Activated CD4-positive, alpha-beta T cell treated with anti-CD3 and anti-CD28 coated beads for 36 hours (primary cell): ENCODE measurements at regions not wholly inside any gene's neighbourhood (a gene's known extent, or its start where the extent isn't known, plus 50 kb on each side); places are given as distances from the start of the nearest gene placed in this dataset.

Experiments
- ATAC-seq: fragments of 200-7000 bp; cut with Tn5 transposase; one replicate; pipeline ENCODE4 v1.10.0; 2021; ENCODE audit warnings: mild to moderate bottlenecking, moderate library complexity
- CTCF ChIA-PET: fragments of 350-600 bp; sonication (Branson Sonifier 250); formaldehyde crosslinking; loops from one replicate; lab custom pipeline; 2021; ENCODE audit warnings: antibody characterized with exemption; lab: Charles Lee
- POLR2A ChIA-PET: fragments of 350-600 bp; sonication (Branson Sonifier 250); formaldehyde crosslinking; loops from one replicate; lab custom pipeline; 2021; ENCODE audit warnings: antibody characterized with exemption, inconsistent platforms; lab: Charles Lee
- DNase-seq: peaks from one replicate; pipeline ENCODE4 v3.0.0-alpha.2; 2020
- H3K27ac Mint-ChIP-seq: one replicate; pipeline ENCODE4 v1.8.0; 2021; ENCODE audit warnings: mixed read lengths
- H3K27me3 Mint-ChIP-seq: one replicate; pipeline ENCODE4 v1.8.0; 2021; ENCODE audit warnings: mixed read lengths
- H3K36me3 Mint-ChIP-seq: one replicate; pipeline ENCODE4 v1.8.0; 2021; ENCODE audit warnings: low read depth, mixed read lengths
- H3K4me1 Mint-ChIP-seq: one replicate; pipeline ENCODE4 v1.8.0; 2021; ENCODE audit warnings: mixed read lengths
- H3K4me3 Mint-ChIP-seq: one replicate; pipeline ENCODE4 v1.8.0; 2021; ENCODE audit warnings: mild to moderate bottlenecking, moderate library complexity, mixed read lengths
- H3K9me3 Mint-ChIP-seq: one replicate; pipeline ENCODE4 v1.8.0; 2021; ENCODE audit warnings: low read depth, mixed read lengths
- intact Hi-C, 2 experiments: fragments of 100-400 bp; cut with DNase I in 1 of 2; cut with micrococcal nuclease in 1 of 2; formaldehyde crosslinking; loops; one replicate each; pipeline versions ENCODE4 v1.14.2 to v1.15.1; 2022 to 2024; cut with DNase I, micrococcal nuclease

DNA sequence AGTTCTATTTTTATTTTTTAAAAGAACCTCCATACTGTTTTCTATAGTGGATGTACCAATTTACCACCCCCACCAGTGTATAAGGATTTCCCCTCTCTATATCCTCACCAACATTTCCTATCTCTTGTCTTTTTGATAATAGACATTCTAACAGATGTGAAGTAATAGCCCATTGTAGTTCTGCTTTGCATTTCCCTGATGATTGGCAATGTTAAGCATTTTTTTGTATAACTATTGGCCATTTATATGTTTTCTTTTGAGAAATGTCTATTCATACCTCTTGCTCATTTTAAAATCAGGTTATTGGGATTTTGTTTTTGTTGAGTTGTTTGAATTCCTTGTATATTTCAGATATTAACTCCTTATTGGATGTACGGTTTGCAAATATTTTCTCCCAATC, 251.1 kb upstream of the HTR2C start:
- intact Hi-C loops: no loop called here
- H3K4me1 Mint-ChIP-seq: no peaks in the 10 kb centered on the region
- ChIA-PET CTCF (no interaction called here), POLR2A (no interaction called here)
- no peaks in the 10 kb centered on the region for H3K27me3 Mint-ChIP-seq
- no peaks in the 10 kb centered on the region for H3K9me3 Mint-ChIP-seq
- no peak overlapping the region for H3K4me3 Mint-ChIP-seq
- H3K36me3 Mint-ChIP-seq: no peaks in the 10 kb centered on the region
- DNase-seq (no peak), ATAC-seq (no peak)
- no peak overlapping the region for H3K27ac Mint-ChIP-seq

DNA sequence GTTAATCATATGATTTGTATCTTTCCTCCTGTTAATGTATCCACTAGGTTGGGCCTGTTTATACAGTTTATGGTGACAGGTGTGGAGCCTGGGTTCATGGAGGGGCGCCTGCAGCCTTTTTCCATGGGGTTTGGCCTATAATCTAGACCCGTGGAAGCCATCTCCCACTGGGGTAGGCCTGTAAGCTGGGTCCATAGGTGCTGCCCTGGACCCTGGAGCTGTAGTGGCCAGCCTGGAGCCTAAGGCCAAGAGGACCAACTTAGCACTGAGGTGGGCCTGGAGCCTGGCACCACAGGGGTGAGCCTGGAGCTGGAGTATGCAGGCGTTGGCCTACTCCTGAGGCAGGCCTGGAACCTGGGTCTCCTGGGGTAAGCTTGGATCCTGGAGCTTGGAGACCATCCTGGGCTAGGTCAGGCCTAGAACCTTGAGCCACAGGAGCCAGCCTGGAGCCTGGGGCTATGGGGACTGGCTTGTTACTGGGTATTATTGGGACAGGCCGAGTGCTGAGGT, 249.4 kb upstream of the HTR2C start:
- H3K36me3 Mint-ChIP-seq: no peaks in the 10 kb centered on the region
- ChIA-PET CTCF (no interaction called here), POLR2A (no interaction called here)
- H3K27me3 Mint-ChIP-seq: no peaks in the 10 kb centered on the region
- intact Hi-C loops: no loop called here
- H3K9me3 Mint-ChIP-seq: no peaks in the 10 kb centered on the region
- no peak overlapping the region for H3K4me3 Mint-ChIP-seq
- H3K27ac Mint-ChIP-seq: no peak overlapping the region
- H3K4me1 Mint-ChIP-seq: no peaks in the 10 kb centered on the region
- ATAC-seq (no peak), DNase-seq (peak; percentile 1)

DNA sequence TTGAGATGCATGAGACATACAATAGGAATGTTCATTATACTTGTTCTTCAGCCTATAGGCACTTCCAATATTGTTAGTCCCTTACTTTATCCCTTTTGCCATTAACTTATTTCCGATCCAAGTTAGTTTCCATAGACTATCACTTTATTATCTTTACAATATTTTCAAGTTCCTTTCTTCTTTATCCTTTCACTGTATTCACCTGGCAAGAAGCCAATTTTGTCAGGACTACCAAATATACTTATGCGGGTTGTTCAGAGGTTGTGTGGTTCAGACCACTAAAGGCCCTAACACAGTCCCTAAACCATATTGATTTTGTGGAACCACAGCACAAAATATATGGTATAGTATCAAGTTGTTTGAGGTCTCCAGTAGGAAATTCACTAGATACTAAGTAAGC, 245.0 kb upstream of the HTR2C start:
- POLR2A ChIA-PET: no interaction called here

DNA sequence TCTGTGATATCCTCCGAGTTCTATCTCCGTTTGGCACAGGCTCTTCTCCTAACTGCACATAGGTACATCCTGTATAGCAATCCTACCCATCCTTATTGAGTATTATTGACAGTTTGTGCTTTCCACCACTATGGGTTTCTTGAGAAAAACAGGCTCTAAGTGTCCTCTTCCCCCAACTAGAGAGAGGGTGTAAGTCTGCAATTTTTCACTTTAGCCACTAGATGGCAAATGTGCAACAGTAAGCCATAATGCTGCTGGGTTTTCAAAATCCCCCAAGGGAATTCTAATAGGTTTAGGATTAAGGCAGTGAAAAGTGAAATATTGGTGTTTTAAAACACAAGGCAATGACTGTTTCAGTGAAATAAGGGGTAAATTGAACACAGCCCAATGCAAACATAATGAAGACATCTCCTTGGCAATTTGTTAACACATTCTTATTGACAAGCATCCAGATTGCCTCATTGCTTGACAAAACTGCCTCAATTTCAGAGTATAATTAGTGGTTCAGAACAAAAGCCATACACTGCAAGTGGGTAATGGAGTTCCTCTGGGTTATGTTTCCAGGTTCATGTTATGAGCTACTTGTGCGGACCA, 239.0 kb upstream of the HTR2C start:
- H3K9me3 Mint-ChIP-seq: no peaks in the 10 kb centered on the region
- no peaks in the 10 kb centered on the region for H3K4me1 Mint-ChIP-seq
- no peak overlapping the region for H3K27ac Mint-ChIP-seq
- H3K4me3 Mint-ChIP-seq: no peak overlapping the region
- H3K27me3 Mint-ChIP-seq: no peaks in the 10 kb centered on the region
- H3K36me3 Mint-ChIP-seq: no peaks in the 10 kb centered on the region
- ATAC-seq (no peak), DNase-seq (no peak)
- CTCF ChIA-PET: no interaction called here
- intact Hi-C loops: no loop called here
- POLR2A ChIA-PET: no interaction called here

More for the DNA sequence above, 245.0 kb upstream of the HTR2C start:
- no peak overlapping the region for H3K4me3 Mint-ChIP-seq
- no peak for ATAC-seq
- DNase-seq: no peak
- no peaks in the 10 kb centered on the region for H3K4me1 Mint-ChIP-seq
- intact Hi-C loops: no loop called here
- no peaks in the 10 kb centered on the region for H3K36me3 Mint-ChIP-seq
- CTCF ChIA-PET: no interaction called here
- H3K27me3 Mint-ChIP-seq: no peaks in the 10 kb centered on the region
- H3K9me3 Mint-ChIP-seq: no peaks in the 10 kb centered on the region
- no peak overlapping the region for H3K27ac Mint-ChIP-seq

DNA sequence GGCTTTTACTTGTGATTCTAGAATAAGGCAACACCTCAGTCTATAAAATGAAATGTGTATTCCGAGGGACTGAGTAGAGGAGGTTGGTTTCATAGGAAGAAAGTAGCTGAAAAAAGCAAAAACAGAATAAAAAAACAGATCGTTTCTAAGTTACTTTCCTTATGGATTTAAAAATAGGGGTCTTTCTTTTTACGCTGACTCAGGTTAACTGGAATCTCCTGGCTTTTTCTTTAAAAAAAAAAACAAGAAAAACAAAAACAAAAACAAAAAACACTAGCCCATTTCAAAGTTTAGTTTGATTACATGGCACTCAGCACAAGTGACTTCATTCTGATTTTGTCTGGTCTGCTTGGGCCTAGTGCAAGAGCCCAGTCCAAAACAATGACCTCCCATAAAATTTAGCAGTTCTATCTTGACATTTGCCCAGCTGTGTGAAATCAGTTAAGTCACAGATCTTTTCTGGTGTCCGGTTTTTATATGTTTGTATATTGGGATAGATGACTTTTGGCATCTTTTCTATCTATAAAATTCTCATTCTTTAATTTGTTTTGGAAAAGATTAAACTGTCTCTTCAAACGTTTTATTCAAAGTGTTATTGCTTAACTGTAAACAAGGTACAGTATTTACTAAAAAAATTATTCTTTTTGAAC, 222.7 kb upstream of the HTR2C start:
- Mint-ChIP-seq H3K4me1 (no peaks in the 10 kb centered on the region), H3K9me3 (peaks cover 5% of the 10 kb centered on the region), H3K4me3 (no peak overlapping the region), H3K27me3 (no peaks in the 10 kb centered on the region), H3K36me3 (no peaks in the 10 kb centered on the region), H3K27ac (no peak overlapping the region)
- CTCF ChIA-PET: no interaction called here
- POLR2A ChIA-PET: no interaction called here
- intact Hi-C loops: no loop called here
- DNase-seq (no peak), ATAC-seq (no peak)

DNA sequence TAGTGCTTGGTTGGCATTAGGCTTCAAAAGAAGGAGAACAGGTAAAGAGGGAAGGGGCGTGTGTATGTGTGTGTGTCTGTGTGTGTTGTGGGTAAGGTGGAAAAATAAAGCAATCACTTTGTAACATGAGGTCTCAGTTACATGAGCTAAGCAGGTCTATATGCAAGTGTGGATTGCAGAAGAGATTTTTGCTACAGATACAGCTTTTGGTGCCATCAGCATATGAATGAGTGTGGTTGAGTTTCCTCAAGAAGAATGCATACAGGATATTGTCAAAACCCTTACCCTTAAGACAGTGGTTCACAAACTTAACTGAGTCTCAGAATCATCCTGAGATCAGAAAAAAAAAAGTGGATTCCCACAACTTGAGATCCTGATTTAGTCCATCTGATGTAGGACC, 220.5 kb upstream of the HTR2C start:
- intact Hi-C loops: no loop called here
- Mint-ChIP-seq H3K27me3 (no peaks in the 10 kb centered on the region), H3K4me1 (no peaks in the 10 kb centered on the region), H3K27ac (no peak overlapping the region), H3K9me3 (peaks cover 5% of the 10 kb centered on the region), H3K36me3 (no peaks in the 10 kb centered on the region), H3K4me3 (no peak overlapping the region)
- ATAC-seq (no peak), DNase-seq (no peak)
- ChIA-PET POLR2A (no interaction called here), CTCF (no interaction called here)

DNA sequence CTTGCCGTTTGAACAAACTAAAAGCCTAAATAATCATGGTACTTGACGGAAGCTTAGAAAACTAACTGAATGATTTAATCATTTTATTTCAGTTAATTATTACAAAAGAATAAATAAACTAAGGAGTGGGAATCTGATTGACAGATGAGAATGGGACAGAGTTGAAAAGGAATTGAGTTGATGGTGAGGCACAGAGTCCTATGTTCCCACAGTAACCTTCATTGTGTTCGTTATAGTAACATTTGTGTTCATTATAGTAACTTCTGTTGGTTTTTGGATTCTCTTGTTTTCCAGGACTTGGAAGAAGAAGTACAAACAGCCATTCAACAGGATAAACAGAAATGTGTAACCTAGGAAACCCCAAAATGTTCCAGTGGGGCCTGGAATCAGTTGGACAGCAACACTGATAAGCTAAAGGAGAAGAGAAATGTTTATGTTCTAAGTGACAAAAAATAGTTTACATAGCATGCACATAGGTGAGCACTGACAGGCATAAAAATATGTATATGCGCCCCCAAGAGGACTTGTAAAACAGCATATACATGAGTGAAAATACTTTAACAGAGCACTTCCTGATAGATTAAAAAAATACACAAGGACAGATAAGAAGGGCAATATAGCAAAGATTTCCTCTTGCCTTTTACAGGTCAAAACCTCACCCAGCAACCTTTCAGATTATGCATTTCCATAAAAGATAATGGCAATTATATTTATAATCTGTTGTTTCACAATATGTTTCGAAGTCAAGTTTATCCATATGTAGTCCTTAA, 218.6 kb upstream of the HTR2C start:
- H3K9me3 Mint-ChIP-seq: peaks cover 5% of the 10 kb centered on the region

DNA sequence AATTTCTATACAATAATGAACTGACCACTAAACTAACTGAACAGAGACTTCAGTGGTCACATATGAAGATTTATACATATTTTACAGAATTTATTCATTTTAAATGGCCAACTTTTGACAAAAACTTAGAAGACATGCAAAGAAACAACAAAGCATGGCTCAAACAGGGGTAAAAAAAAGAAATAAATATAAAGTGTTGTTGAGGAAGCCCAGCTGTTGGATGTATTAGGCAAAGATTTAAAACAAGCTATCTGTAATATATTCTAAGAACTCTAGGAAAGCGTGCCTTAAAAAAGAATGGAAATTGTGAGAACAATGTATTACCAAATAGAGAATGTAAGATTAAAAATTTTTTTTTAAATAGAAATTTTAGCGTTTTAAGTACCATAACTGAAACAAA, 210.9 kb upstream of the HTR2C start:
- CTCF ChIA-PET: no interaction called here
- ATAC-seq: no peak
- DNase-seq: no peak
- intact Hi-C loops: no loop called here
- H3K9me3 Mint-ChIP-seq: no peaks in the 10 kb centered on the region
- no peak overlapping the region for H3K4me3 Mint-ChIP-seq
- POLR2A ChIA-PET: no interaction called here
- no peaks in the 10 kb centered on the region for H3K36me3 Mint-ChIP-seq
- no peaks in the 10 kb centered on the region for H3K4me1 Mint-ChIP-seq
- H3K27ac Mint-ChIP-seq: no peak overlapping the region
- H3K27me3 Mint-ChIP-seq: no peaks in the 10 kb centered on the region

More for the DNA sequence above, 218.6 kb upstream of the HTR2C start:
- Mint-ChIP-seq H3K27ac (no peak overlapping the region), H3K4me1 (no peaks in the 10 kb centered on the region), H3K4me3 (no peak overlapping the region), H3K36me3 (no peaks in the 10 kb centered on the region), H3K27me3 (no peaks in the 10 kb centered on the region)
- DNase-seq (no peak), ATAC-seq (no peak)
- intact Hi-C loops: no loop called here
- CTCF ChIA-PET: no interaction called here
- POLR2A ChIA-PET: no interaction called here

DNA sequence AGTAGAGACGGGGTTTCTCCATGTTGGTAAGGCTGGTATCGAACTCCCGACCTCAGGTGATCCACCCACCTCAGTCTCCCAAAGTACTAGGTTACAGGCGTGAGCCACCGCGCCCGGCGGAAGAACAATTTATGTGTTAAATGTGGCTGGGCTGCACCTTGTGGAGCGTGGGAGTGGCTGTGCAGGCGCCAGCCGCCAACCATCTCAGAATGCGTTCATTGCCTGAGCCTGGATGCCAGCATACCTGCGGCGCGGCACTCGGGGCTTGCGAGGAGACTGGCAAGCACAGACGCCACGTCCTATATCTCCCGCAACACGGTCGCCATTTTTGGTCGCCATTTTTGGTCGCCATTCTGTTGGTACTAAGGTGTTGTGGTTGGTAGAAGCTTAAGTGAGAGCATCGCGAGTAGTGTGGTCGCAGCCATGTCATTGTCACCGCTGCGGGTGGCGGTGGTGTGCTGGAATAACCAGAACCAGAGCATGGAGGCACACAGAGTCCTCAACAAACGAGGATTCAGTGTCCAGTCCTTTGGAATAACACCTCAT, 193.6 kb upstream of the HTR2C start:
- no peak overlapping the region for H3K27ac Mint-ChIP-seq
- POLR2A ChIA-PET: no interaction called here
- no peaks in the 10 kb centered on the region for H3K36me3 Mint-ChIP-seq
- H3K4me3 Mint-ChIP-seq: no peak overlapping the region
- DNase-seq (no peak), ATAC-seq (no peak)
- CTCF ChIA-PET: no interaction called here
- H3K27me3 Mint-ChIP-seq: no peaks in the 10 kb centered on the region
- no peaks in the 10 kb centered on the region for H3K9me3 Mint-ChIP-seq
- intact Hi-C loops: no loop called here
- no peaks in the 10 kb centered on the region for H3K4me1 Mint-ChIP-seq
